ENCODE measurements at regions not wholly inside any gene's neighbourhood (a gene's known extent, or its start where the extent isn't known, plus 50 kb on each side); places are given as distances from the start of the nearest gene placed in this dataset.

DNA sequence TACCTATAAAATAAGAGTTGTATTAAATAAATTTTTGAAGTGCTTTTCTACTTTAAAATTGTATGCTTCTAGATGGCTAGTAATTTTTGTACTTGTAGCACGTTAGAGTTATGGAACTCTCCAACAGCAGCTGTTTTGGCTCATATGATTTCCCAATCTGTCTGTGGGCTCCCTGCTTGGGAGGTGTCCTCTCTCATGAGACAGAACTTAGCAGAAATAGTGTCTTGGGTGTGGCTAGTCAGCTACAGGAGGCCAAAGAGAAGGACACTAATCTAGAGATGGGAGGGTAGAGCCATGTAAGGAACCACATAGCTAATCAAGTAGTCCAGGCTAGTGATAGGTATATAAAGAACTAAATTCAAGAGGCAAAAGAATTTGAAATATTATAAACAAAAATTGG, 78.4 kb upstream of the DAB2 start:
- Histone ChIP-seq H3K36me3 (replicated peaks; ENCODE audit: low read depth, low read length) (no peaks in the 10 kb centered on the region), H2AFZ (ENCODE audit: low read depth, low read length) (no peak overlapping the region), H3K27me3 (ENCODE audit: low read depth, low read length) (no peaks in the 10 kb centered on the region), H3K4me1 (ENCODE audit: low read length) (peaks cover 5% of the 10 kb centered on the region; the same call in 1 of the 2 replicates), H3K9me3 (ENCODE audit: insufficient read depth, low read length) (no peaks in the 10 kb centered on the region), H3K27ac (ENCODE audit: low read length) (no peak overlapping the region), H4K20me1 (ENCODE audit: insufficient read depth, low read length) (no peaks in the 10 kb centered on the region), H3K4me2 (ENCODE audit: low read length) (no peak overlapping the region), H3K4me3 (ENCODE audit: low read length) (no peak overlapping the region), H3K79me2 (ENCODE audit: low read length) (no peaks in the 10 kb centered on the region), H3K9ac (ENCODE audit: low read length) (no peak overlapping the region)
- TF ChIP-seq EZH2phosphoT487 (IDR thresholded peaks at IDR 0.05; ENCODE audit: low read depth) (no peak), CTCF (IDR thresholded peaks at IDR 0.05; ENCODE audit: low read depth, low read length) (no peak)

DNA sequence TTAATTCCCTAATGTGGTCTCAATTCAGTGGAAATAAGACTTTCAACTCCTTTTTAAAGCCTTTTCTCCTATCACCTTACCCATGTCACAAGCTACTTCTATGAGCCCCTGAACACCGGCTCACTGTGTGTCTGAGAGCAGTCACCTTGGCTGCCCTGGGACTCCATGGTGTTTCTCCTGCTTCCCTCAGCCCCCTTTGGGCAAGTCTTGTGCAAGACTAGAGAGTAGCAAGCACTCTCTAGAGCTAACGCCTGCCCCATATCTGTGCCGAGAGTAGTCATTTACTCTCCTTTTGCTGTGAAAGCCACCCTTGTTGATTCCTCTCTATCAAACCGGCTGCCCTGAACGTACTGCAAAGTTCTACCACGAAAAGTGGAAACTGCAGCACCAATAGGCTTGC, 77.9 kb upstream of the DAB2 start:
- Histone ChIP-seq H3K4me2 (ENCODE audit: low read length) (no peak overlapping the region), H3K4me3 (ENCODE audit: low read length) (no peak overlapping the region), H4K20me1 (ENCODE audit: insufficient read depth, low read length) (no peaks in the 10 kb centered on the region), H3K9me3 (ENCODE audit: insufficient read depth, low read length) (no peaks in the 10 kb centered on the region), H3K79me2 (ENCODE audit: low read length) (no peaks in the 10 kb centered on the region), H3K9ac (ENCODE audit: low read length) (no peak overlapping the region), H2AFZ (ENCODE audit: low read depth, low read length) (no peak overlapping the region), H3K27me3 (ENCODE audit: low read depth, low read length) (no peaks in the 10 kb centered on the region), H3K27ac (ENCODE audit: low read length) (no peak overlapping the region), H3K36me3 (replicated peaks; ENCODE audit: low read depth, low read length) (no peaks in the 10 kb centered on the region), H3K4me1 (ENCODE audit: low read length) (peaks cover 5% of the 10 kb centered on the region; the same call in 1 of the 2 replicates)
- TF ChIP-seq EZH2phosphoT487 (IDR thresholded peaks at IDR 0.05; ENCODE audit: low read depth) (no peak), CTCF (IDR thresholded peaks at IDR 0.05; ENCODE audit: low read depth, low read length) (no peak)

- Histone ChIP-seq H3K4me3 (ENCODE audit: low read length) (no peak overlapping the region), H3K36me3 (replicated peaks; ENCODE audit: low read depth, low read length) (no peaks in the 10 kb centered on the region), H3K27ac (ENCODE audit: low read length) (no peak overlapping the region), H2AFZ (ENCODE audit: low read depth, low read length) (no peak overlapping the region), H4K20me1 (ENCODE audit: insufficient read depth, low read length) (no peaks in the 10 kb centered on the region), H3K79me2 (ENCODE audit: low read length) (no peaks in the 10 kb centered on the region), H3K4me1 (ENCODE audit: low read length) (peaks cover 5% of the 10 kb centered on the region; the same call in 1 of the 2 replicates), H3K9me3 (ENCODE audit: insufficient read depth, low read length) (no peaks in the 10 kb centered on the region), H3K27me3 (ENCODE audit: low read depth, low read length) (no peaks in the 10 kb centered on the region), H3K9ac (ENCODE audit: low read length) (no peak overlapping the region), H3K4me2 (ENCODE audit: low read length) (no peak overlapping the region; the same call in 1 of the 2 replicates)
- TF ChIP-seq CTCF (IDR thresholded peaks at IDR 0.05; ENCODE audit: low read depth, low read length) (no peak), EZH2phosphoT487 (IDR thresholded peaks at IDR 0.05; ENCODE audit: low read depth) (no peak)
These were observed 76.6 kb upstream of the DAB2 start for GRCh38 chr5:39501397-39501796.

DNA sequence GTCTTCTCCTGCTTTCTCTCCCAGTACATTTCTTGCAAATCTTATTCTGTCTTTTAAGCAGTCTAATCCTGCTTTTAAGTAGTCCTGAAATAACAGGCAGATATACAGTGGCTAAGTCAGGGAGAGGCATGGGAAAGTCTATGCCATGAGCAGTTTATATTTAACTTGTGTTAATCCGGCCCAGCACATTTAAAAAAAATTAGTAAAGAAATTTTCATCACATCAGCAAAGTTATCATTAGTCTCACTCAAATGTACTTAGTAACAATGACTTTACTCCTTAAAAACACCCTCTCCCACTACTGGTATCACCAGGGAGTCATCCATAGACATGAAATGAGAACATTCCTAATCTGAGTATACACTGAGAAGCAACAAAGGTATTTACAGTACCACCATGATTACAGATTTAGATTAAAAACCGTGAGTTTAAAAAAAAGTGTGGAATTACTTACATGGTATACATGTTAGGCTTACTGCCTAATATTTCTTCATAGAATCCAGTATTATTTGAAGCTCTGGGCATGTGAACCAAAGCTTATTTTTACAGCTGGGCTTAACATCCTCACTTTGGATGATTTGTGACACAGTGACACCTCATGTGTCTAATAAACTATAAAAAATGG, 75.9 kb upstream of the DAB2 start:
- Histone ChIP-seq H3K27me3 (ENCODE audit: low read depth, low read length) (no peaks in the 10 kb centered on the region), H4K20me1 (ENCODE audit: insufficient read depth, low read length) (no peaks in the 10 kb centered on the region), H3K79me2 (ENCODE audit: low read length) (no peaks in the 10 kb centered on the region), H3K4me1 (ENCODE audit: low read length) (peaks cover 5% of the 10 kb centered on the region; the same call in 1 of the 2 replicates), H3K4me2 (ENCODE audit: low read length) (no peak overlapping the region), H2AFZ (ENCODE audit: low read depth, low read length) (no peak overlapping the region), H3K4me3 (ENCODE audit: low read length) (no peak overlapping the region), H3K27ac (ENCODE audit: low read length) (no peak overlapping the region), H3K36me3 (replicated peaks; ENCODE audit: low read depth, low read length) (no peaks in the 10 kb centered on the region), H3K9ac (ENCODE audit: low read length) (no peak overlapping the region), H3K9me3 (ENCODE audit: insufficient read depth, low read length) (no peaks in the 10 kb centered on the region)
- TF ChIP-seq CTCF (IDR thresholded peaks at IDR 0.05; ENCODE audit: low read depth, low read length) (no peak), EZH2phosphoT487 (IDR thresholded peaks at IDR 0.05; ENCODE audit: low read depth) (no peak)

Measured in OCI-LY3 (cell line).